ENCODE measurements at regions not wholly inside any gene's neighbourhood (a gene's known extent, or its start where the extent isn't known, plus 50 kb on each side); places are given as distances from the start of the nearest gene placed in this dataset.

DNA sequence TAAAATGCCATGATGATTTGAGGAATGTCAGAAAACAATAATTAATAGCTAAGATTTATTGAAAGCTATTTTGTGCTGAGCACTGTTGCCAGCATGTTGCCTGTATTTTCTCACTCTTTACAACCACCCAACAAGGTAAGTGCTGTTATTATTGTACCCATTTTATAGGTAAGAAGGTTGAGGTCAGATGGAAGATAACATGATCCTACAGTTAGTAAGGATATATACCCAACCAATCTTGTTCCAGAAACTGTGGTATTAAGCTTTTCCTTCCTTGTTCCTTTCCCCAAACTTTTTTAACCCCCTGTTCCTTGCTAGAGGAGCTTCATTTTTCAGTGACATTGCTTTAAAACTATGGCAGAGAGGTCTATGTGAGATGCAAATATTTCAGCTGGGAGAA, 738.0 kb upstream of the ZEB2 start:
- Histone ChIP-seq H3K4me3 (ENCODE audit: control extremely low read depth in 1 of 5, extremely low read depth in 1 of 5, insufficient read depth in 1 of 5, low read depth in 2 of 5, low read length in 4 of 5) (no peak overlapping the region), H3K9me3 (ENCODE audit: control extremely low read depth in 1 of 3, control insufficient read depth in 2 of 3, insufficient read depth in 1 of 3, low read length in 2 of 3) (no peaks in the 10 kb centered on the region), H3K4me1 (ENCODE audit: control insufficient read depth in 2 of 2, insufficient read depth in 2 of 2, low read length in 2 of 2) (no peaks in the 10 kb centered on the region), H3K9ac (ENCODE audit: low read length) (no peak overlapping the region), H3K27ac (ENCODE audit: low read length in 2 of 2) (no peak overlapping the region), H2AFZ (ENCODE audit: insufficient read depth, low read depth, low read length, poor library complexity, severe bottlenecking) (no peak overlapping the region), H4K20me1 (ENCODE audit: control insufficient read depth, insufficient read depth, low read length, poor library complexity, severe bottlenecking) (no peaks in the 10 kb centered on the region), H3K79me2 (ENCODE audit: control insufficient read depth, insufficient read depth, low read length) (no peaks in the 10 kb centered on the region), H3K4me2 (replicated peaks; ENCODE audit: low read depth, low read length, poor library complexity, severe bottlenecking) (no peak overlapping the region), H3K36me3 (replicated peaks in 1 of 2; ENCODE audit: control extremely low read depth in 1 of 2, control insufficient read depth in 1 of 2, extremely low read depth in 1 of 2, insufficient read depth in 2 of 2, low read length in 1 of 2) (no peaks in the 10 kb centered on the region), H3K27me3 (replicated peaks in 1 of 4; ENCODE audit: control extremely low read depth in 1 of 4, control insufficient read depth in 3 of 4, insufficient read depth in 4 of 4, low read length in 3 of 4) (peaks cover 0 to 6% (median 6%) of the 10 kb centered on the region in 4 experiments)
- no peak for DNase-seq
- TF ChIP-seq EZH2 (IDR thresholded peaks at IDR 0.05; ENCODE audit: borderline replicate concordance, insufficient read depth, low read depth, low read length, poor library complexity, severe bottlenecking): no peak
- TF ChIP-seq, protein P1, sequence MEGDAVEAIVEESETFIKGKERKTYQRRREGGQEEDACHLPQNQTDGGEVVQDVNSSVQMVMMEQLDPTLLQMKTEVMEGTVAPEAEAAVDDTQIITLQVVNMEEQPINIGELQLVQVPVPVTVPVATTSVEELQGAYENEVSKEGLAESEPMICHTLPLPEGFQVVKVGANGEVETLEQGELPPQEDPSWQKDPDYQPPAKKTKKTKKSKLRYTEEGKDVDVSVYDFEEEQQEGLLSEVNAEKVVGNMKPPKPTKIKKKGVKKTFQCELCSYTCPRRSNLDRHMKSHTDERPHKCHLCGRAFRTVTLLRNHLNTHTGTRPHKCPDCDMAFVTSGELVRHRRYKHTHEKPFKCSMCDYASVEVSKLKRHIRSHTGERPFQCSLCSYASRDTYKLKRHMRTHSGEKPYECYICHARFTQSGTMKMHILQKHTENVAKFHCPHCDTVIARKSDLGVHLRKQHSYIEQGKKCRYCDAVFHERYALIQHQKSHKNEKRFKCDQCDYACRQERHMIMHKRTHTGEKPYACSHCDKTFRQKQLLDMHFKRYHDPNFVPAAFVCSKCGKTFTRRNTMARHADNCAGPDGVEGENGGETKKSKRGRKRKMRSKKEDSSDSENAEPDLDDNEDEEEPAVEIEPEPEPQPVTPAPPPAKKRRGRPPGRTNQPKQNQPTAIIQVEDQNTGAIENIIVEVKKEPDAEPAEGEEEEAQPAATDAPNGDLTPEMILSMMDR (IDR thresholded peaks at IDR 0.05): no peak
- no peak for ATAC-seq (ENCODE audit: low read depth)
- H3K27ac Mint-ChIP-seq: no peak overlapping the region
- CTCF ChIA-PET: no interaction called here
- H3K4me3 Mint-ChIP-seq: no peak overlapping the region
- H3K9me3 Mint-ChIP-seq (ENCODE audit: insufficient read depth): no peaks in the 10 kb centered on the region
- peaks cover 2% of the 10 kb centered on the region for H3K4me1 Mint-ChIP-seq
- H3K27me3 Mint-ChIP-seq: peaks cover 16% of the 10 kb centered on the region
- POLR2A ChIA-PET: no interaction called here
- intact Hi-C loops (cut with micrococcal nuclease): no loop called here

GRCh38 chr2:145256551-145256950, 736.6 kb upstream of the ZEB2 start:
- peaks cover 6% of the 10 kb centered on the region for H3K4me1 Mint-ChIP-seq
- no peaks in the 10 kb centered on the region for H3K9me3 ChIP-seq (ENCODE audit: control extremely low read depth in 1 of 3, control insufficient read depth in 2 of 3, insufficient read depth in 1 of 3, low read length in 2 of 3)
- ATAC-seq (ENCODE audit: low read depth) (no peak), DNase-seq (no peak)
- TF ChIP-seq EZH2 (IDR thresholded peaks at IDR 0.05; ENCODE audit: borderline replicate concordance, insufficient read depth, low read depth, low read length, poor library complexity, severe bottlenecking): no peak
- TF ChIP-seq, protein P1 (IDR thresholded peaks at IDR 0.05): no peak
- H3K27ac Mint-ChIP-seq: no peak overlapping the region
- no peak overlapping the region for H3K27ac ChIP-seq (ENCODE audit: low read length in 2 of 2)
- ChIA-PET POLR2A (no interaction called here), CTCF (no interaction called here)
- no peak overlapping the region for H3K4me2 ChIP-seq (replicated peaks; ENCODE audit: low read depth, low read length, poor library complexity, severe bottlenecking)
- H3K9me3 Mint-ChIP-seq (ENCODE audit: insufficient read depth): no peaks in the 10 kb centered on the region
- H3K9ac ChIP-seq (ENCODE audit: low read length): no peak overlapping the region
- H3K27me3 ChIP-seq (replicated peaks in 1 of 4; ENCODE audit: control extremely low read depth in 1 of 4, control insufficient read depth in 3 of 4, insufficient read depth in 4 of 4, low read length in 3 of 4): peaks cover 0 to 6% (median 5%) of the 10 kb centered on the region in 4 experiments
- H3K27me3 Mint-ChIP-seq: peaks cover 13% of the 10 kb centered on the region
- H3K4me3 Mint-ChIP-seq: no peak overlapping the region
- no peak overlapping the region for H2AFZ ChIP-seq (ENCODE audit: insufficient read depth, low read depth, low read length, poor library complexity, severe bottlenecking)
- no CpG with 5 or more reads among the region's 1 CpG for WGBS (ENCODE audit: insufficient coverage)
- H4K20me1 ChIP-seq (ENCODE audit: control insufficient read depth, insufficient read depth, low read length, poor library complexity, severe bottlenecking): no peaks in the 10 kb centered on the region
- no peaks in the 10 kb centered on the region for H3K79me2 ChIP-seq (ENCODE audit: control insufficient read depth, insufficient read depth, low read length)
- peaks cover 0 to 3% of the 10 kb centered on the region in 2 donors for H3K4me1 ChIP-seq (ENCODE audit: control insufficient read depth in 2 of 2, insufficient read depth in 2 of 2, low read length in 2 of 2)
- intact Hi-C loops (cut with micrococcal nuclease): no loop called here
- H3K4me3 ChIP-seq (ENCODE audit: control extremely low read depth in 1 of 5, extremely low read depth in 1 of 5, insufficient read depth in 1 of 5, low read depth in 2 of 5, low read length in 4 of 5): no peak overlapping the region
- H3K36me3 ChIP-seq (replicated peaks in 1 of 2; ENCODE audit: control extremely low read depth in 1 of 2, control insufficient read depth in 1 of 2, extremely low read depth in 1 of 2, insufficient read depth in 2 of 2, low read length in 1 of 2): no peaks in the 10 kb centered on the region
